DOHH2 (cell line): ENCODE measurements at regions not wholly inside any gene's neighbourhood (a gene's known extent, or its start where the extent isn't known, plus 50 kb on each side); places are given as distances from the start of the nearest gene placed in this dataset.

Experiments
- EZH2phosphoT487 ChIP-seq: fragments of 200-600 bp; sonication (generic); IDR thresholded peaks from 2 replicates; pipeline ENCODE4 v1.6.1; 2017; ENCODE audit warnings: borderline replicate concordance, mild to moderate bottlenecking, antibody characterized with exemption, low read length, moderate library complexity, mixed read lengths
- TF ChIP-seq, protein P1 (sequence below): fragments of 200-600 bp; sonication (generic); IDR thresholded peaks from one replicate; pipeline ENCODE4 v1.5.1; 2014; ENCODE audit warnings: antibody characterized with exemption, mild to moderate bottlenecking, low read depth, low read length; ENCODE audit not compliant: poor library complexity, severe bottlenecking

DNA sequence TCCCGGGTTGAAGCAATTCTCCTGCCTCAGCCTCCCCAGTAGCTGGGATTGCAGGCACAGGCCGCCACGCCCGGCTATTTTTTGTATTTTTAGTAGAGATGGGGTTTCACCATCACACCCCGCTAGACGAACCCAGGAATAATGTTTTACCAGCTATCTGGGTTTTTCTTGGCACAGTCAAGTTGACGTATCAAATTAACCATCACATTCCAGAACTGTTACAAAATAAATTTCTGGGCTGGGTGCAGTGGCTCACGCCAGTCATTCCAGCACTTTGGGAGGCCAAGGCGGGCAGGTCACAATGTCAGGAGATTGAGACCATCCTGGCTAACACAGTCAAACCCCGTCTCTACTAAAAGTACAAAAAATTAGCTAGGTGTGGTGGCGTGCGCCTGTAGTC lies 501.2 kb downstream of the SHISA9 start:
- TF ChIP-seq, protein P1, sequence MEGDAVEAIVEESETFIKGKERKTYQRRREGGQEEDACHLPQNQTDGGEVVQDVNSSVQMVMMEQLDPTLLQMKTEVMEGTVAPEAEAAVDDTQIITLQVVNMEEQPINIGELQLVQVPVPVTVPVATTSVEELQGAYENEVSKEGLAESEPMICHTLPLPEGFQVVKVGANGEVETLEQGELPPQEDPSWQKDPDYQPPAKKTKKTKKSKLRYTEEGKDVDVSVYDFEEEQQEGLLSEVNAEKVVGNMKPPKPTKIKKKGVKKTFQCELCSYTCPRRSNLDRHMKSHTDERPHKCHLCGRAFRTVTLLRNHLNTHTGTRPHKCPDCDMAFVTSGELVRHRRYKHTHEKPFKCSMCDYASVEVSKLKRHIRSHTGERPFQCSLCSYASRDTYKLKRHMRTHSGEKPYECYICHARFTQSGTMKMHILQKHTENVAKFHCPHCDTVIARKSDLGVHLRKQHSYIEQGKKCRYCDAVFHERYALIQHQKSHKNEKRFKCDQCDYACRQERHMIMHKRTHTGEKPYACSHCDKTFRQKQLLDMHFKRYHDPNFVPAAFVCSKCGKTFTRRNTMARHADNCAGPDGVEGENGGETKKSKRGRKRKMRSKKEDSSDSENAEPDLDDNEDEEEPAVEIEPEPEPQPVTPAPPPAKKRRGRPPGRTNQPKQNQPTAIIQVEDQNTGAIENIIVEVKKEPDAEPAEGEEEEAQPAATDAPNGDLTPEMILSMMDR: no peak
- TF ChIP-seq EZH2phosphoT487: no peak
